ENCODE measurements at regions not wholly inside any gene's neighbourhood (a gene's known extent, or its start where the extent isn't known, plus 50 kb on each side); places are given as distances from the start of the nearest gene placed in this dataset.

DNA sequence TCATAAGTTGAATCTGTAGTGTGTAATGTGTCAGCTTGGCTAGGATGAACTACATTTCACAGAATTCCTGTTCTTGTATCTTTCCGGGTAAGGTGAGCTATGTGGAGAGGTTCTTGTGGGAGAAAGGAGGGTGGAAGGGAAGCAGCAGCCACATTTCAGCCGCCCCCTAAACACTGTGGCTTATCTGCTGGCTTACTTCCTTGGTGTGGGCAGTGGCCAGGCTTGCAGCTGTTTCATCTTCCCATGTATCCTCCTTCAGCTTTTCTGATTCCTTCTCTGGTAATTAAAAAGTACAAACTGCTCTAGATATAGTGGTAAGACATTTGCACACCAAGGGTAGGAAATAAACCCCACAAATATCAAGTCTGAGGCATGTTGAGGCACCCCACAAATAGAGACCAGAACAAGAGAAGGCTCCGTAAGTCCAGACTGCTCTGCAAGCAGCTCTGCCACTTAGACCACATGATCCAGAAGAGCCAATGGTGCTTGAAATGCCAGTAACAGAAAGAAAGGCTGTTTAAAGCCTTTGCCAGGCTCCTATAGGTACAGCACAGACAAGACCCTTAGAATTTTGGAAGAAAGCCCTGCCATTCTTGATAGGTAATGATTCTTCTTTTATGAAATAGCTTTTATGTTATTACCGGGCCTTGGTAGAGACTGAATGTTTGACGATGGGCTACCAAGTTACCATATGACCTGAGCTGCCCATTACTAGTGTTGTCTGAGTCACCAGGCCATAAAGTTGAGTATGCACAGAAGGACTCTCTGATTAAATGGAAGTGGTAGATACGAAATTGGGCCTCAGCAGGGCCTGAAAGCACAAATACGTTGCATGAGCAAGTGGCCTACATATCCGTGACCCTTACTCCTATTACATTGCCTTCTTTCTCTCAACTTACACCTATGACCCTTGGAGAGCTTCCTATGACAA is 215.0 kb upstream of the SGK1 start:
- no peak for DNase-seq (ENCODE audit: low read depth in 2 of 2)
- TF ChIP-seq, protein P1, sequence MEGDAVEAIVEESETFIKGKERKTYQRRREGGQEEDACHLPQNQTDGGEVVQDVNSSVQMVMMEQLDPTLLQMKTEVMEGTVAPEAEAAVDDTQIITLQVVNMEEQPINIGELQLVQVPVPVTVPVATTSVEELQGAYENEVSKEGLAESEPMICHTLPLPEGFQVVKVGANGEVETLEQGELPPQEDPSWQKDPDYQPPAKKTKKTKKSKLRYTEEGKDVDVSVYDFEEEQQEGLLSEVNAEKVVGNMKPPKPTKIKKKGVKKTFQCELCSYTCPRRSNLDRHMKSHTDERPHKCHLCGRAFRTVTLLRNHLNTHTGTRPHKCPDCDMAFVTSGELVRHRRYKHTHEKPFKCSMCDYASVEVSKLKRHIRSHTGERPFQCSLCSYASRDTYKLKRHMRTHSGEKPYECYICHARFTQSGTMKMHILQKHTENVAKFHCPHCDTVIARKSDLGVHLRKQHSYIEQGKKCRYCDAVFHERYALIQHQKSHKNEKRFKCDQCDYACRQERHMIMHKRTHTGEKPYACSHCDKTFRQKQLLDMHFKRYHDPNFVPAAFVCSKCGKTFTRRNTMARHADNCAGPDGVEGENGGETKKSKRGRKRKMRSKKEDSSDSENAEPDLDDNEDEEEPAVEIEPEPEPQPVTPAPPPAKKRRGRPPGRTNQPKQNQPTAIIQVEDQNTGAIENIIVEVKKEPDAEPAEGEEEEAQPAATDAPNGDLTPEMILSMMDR (IDR thresholded peaks at IDR 0.05; ENCODE audit: low read depth, low read length): no peak
- no peak overlapping the region for H3K4me3 ChIP-seq (replicated peaks in 1 of 2; ENCODE audit: low read depth in 2 of 2, low read length in 2 of 2)

DNA sequence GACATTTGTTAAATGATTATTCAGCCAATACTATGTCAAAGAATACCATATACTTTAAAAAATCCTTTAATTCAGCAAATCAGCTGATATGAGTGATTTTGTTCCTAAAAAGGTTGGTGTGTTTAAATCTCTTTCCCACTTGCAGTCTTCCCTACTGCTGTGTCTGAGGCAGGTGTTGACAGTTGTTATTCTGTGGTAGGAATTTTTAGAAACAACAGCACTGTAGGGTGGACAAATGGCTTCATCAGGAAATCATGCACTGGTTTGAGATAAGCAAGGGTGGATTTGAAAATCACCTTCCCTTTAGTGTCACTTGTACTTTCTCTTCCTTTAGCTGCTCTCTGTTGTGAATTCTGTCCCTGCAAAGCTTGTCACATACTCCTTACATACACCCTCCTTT is 213.7 kb upstream of the SGK1 start:
- TF ChIP-seq, protein P1 (IDR thresholded peaks at IDR 0.05; ENCODE audit: low read depth, low read length): no peak

DNA sequence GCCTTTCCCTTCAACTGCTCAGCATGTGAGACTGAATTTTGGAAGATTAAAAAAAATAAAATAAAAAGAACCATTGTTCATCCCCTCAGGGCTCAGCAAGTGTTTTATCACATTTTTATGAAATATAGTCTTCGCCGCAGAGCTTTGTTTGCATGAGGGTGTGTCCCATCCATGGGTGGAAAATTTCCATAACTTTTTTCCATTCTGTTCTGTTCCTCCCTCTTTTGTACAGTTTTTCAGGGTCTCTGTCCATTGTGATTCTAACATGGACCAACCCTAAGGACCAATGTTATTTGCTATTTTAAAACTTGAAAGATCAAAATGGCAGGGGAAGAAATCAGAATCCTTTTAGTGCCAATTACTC is 213.3 kb upstream of the SGK1 start:
- no peak for DNase-seq (ENCODE audit: low read depth in 2 of 2)
- no peak overlapping the region for H3K4me3 ChIP-seq (replicated peaks in 1 of 2; ENCODE audit: low read depth in 2 of 2, low read length in 2 of 2)
- TF ChIP-seq, protein P1 (IDR thresholded peaks at IDR 0.05; ENCODE audit: low read depth, low read length): no peak

More for the DNA sequence above, 213.7 kb upstream of the SGK1 start:
- H3K4me3 ChIP-seq (replicated peaks in 1 of 2; ENCODE audit: low read depth in 2 of 2, low read length in 2 of 2): no peak overlapping the region
- no peak for DNase-seq (ENCODE audit: low read depth in 2 of 2)

DNA sequence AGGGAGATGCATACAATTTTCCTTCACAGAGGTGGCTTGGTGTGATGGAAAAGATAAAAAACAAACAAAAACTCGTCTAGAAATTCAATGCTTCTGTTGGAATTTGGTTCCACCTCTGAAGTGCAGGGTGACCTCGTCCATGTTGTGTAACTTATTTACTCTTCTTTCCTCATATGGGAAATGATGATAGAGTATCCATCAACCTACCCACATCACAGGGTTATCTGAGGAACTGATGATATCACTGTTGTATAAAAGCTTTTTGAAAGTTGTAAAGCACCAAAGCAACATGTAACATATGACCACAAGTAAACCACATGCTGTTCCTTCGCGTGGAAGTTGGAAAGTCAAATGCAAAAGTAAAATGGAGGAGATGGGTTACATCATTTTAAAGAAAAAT is 212.0 kb upstream of the SGK1 start:
- TF ChIP-seq, protein P1 (IDR thresholded peaks at IDR 0.05; ENCODE audit: low read depth, low read length): no peak
- DNase-seq (ENCODE audit: low read depth in 2 of 2): peak in 1 of 2 donors; percentile 34
- H3K4me3 ChIP-seq (replicated peaks in 1 of 2; ENCODE audit: low read depth in 2 of 2, low read length in 2 of 2): no peak overlapping the region

DNA sequence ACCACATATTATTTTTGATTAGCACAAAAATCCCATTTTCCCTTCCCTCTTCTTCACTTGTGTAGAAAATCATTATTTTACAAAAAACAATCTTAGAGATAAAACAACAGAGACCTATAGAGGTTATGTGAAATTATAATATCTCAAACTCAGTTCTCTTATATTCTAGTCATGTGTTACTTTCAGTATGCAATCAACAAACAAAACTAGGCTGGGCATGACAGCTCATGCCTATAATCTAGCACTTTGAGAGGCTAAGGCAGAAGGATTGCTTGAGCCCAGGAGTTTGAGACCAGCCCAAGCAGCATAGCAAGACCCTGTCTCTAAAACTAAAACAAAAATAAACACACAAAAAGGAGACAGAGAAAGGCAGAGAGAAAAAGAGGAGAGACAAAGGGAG is 211.4 kb upstream of the SGK1 start:
- H3K4me3 ChIP-seq (replicated peaks in 1 of 2; ENCODE audit: low read depth in 2 of 2, low read length in 2 of 2): no peak overlapping the region
- TF ChIP-seq, protein P1 (IDR thresholded peaks at IDR 0.05; ENCODE audit: low read depth, low read length): no peak
- no peak for DNase-seq (ENCODE audit: low read depth in 2 of 2)

DNA sequence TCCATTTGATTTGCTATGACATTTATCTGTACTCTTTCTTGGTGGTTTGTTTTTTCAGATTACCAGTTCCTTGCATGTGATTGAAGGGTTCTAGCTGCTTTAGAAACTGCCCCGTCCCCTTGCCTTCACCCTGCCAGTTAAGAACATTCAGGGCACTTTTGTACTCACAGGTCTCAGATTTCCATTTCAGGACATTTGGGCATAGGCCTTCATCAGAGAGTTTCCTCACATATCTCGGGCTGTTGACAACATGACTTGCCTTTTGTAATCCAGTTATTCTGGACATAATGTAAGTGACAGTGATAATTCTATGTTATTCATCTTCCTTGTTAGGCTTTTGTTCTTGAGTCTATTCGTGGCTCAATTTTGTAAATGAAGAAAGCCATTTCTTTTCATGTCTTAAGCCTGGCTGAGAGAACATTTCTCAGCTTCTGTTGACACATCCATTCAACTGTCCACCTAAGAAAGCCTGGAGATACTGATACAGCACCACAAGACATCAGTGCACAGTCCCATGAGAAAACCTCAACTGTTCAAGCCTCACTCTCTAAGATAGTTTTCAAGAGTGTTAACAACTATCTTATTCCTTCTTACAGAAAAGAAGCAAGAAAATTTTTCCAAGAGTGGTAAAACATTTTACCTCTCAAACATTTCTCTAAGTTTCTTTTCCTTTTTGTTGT is 209.3 kb upstream of the SGK1 start:
- H3K4me3 ChIP-seq (replicated peaks in 1 of 2; ENCODE audit: low read depth in 2 of 2, low read length in 2 of 2): no peak overlapping the region
- no peak for DNase-seq (ENCODE audit: low read depth in 2 of 2)
- TF ChIP-seq, protein P1 (IDR thresholded peaks at IDR 0.05; ENCODE audit: low read depth, low read length): no peak

Data from cardiac fibroblast (primary cell).